Astrocyte of the cerebellum (primary cell): ENCODE measurements at regions not wholly inside any gene's neighbourhood (a gene's known extent, or its start where the extent isn't known, plus 50 kb on each side); places are given as distances from the start of the nearest gene placed in this dataset.

Experiments used
- DNase-seq: peaks from one replicate; pipeline ENCODE4 v3.0.0-alpha.2; 2011; ENCODE audit warnings: low read depth
- H3K4me3 ChIP-seq: 2 replicates; pipeline ENCODE4 v1.5.1; 2011; ENCODE audit warnings: mild to moderate bottlenecking, low read depth, low read length, moderate library complexity
- CTCF ChIP-seq: IDR thresholded peaks from 2 replicates; pipeline ENCODE4 v1.5.1; 2012; ENCODE audit warnings: low read length, low read depth, moderate library complexity, mild to moderate bottlenecking; ENCODE audit errors: missing control alignments
- in situ Hi-C: cut with HindIII; loops from 2 replicates; pipeline ENCODE4 v1.10.0; 2017; ENCODE audit warnings: low sequenced_read_pairs

DNA sequence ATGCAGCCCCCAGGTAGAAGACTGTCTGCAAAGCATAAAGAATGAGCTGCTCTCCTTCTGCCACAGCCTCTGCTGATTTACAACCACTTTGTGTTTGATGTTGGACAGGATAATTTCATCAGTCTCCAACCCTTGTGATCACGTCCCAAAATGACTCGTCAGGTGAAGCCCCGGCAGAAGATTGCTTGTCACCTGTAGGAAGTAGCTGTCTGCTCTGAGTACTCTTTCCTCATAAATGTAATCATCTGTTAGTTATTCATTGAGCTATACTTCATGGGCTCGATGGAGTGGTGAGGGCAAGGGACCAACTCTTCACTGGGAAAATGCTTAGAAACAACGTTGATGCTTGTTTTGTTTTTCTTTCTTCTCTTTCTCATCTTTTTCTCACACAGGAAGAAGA, 290.9 kb upstream of the SP8 start:
- TF ChIP-seq CTCF: no peak
- H3K4me3 ChIP-seq: no peak overlapping the region
- in situ Hi-C loops: no loop called here
- DNase-seq: no peak

DNA sequence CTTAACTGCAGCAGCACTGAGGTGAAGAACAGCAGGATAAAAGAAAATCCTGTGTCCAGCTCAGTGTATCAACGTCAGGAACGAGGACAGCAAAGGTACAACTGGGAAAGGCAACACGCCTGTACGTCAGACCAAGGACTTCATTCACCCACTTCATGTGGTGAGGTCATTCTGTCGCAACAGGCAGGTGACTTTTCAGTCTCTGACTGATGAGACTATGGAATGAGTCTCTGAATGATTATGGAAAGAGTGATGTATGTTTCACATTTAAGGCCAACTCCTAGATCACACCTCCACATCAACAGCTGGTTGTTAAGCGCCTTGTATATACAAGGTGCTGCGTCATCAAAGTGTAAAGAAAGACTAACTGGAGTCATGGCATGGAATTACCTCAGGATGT, 297.6 kb upstream of the SP8 start:
- in situ Hi-C loops: no loop called here
- no peak for DNase-seq
- no peak overlapping the region for H3K4me3 ChIP-seq
- TF ChIP-seq CTCF: no peak

DNA sequence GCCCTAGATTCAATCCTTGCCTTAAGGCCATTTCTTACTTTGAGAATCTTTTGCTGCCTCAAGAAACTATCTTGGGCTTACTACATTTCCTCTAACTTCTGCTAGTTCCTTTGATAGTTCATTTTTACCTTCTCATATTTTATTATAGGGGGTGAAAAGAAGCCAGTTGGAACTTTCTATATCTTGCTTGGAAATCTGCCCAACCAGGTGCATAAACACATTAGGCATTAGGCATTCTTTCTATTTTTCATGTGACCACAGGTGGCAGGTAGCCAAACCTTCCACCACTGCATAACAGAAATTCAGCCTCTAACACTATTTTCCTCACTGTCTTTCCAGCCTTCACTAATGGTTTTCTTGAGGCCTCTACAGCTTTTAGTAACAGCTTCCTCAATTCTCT, 300.0 kb upstream of the SP8 start:
- no peak overlapping the region for H3K4me3 ChIP-seq
- DNase-seq: peak; percentile 1
- no peak for TF ChIP-seq CTCF
- in situ Hi-C loops: no loop called here

GRCh38 chr7:21089653-21090052, 303.0 kb upstream of the SP8 start:
- TF ChIP-seq CTCF: no peak
- in situ Hi-C loops: no loop called here
- H3K4me3 ChIP-seq: no peak overlapping the region
- DNase-seq: no peak

- TF ChIP-seq CTCF: no peak
- in situ Hi-C loops: no loop called here
- no peak overlapping the region for H3K4me3 ChIP-seq
- DNase-seq: no peak
Measured at GRCh38 chr7:21092766-21093702, 306.3 kb upstream of the SP8 start.

DNA sequence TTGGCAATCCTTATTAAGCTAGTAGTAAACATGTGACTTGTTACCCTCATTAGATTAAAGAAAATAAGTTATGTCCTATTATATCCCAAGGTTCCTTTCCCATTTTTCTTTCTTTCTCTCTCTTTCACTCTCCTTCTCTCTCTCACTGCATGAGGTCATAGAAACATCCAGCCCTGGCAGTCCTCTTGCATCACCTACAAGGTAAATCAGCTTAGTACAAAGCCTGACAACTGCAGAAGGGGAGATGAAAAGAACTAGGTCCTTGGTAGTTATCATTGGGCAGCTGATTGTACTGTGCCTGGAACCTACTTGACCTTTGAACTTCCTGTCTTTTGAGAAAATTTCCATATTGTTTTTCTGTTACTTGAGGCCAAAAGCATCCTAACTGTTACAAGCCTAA, 307.9 kb upstream of the SP8 start:
- no peak overlapping the region for H3K4me3 ChIP-seq
- DNase-seq: no peak
- TF ChIP-seq CTCF: no peak
- in situ Hi-C loops: no loop called here
